ENCODE measurements at regions not wholly inside any gene's neighbourhood (a gene's known extent, or its start where the extent isn't known, plus 50 kb on each side); places are given as distances from the start of the nearest gene placed in this dataset.

GRCh38 chr6:159376516-159377158 lies 207.4 kb downstream of the FNDC1 start:
- TF ChIP-seq POLR2A (IDR thresholded peaks at IDR 0.05; ENCODE audit: low read length), result no peak
- TF ChIP-seq GATA1 (IDR thresholded peaks at IDR 0.05; ENCODE audit: low read depth, low read length), result no peak
